NCI-H1105 treated with DMSO at 0.1 percent for 48 hours (cell line): ENCODE measurements at regions not wholly inside any gene's neighbourhood (a gene's known extent, or its start where the extent isn't known, plus 50 kb on each side); places are given as distances from the start of the nearest gene placed in this dataset.

ENCODE experiments used
- DNase-seq: peaks from one replicate; lab custom pipeline; 2025; lab: John Stamatoyannopoulos, UW

DNA sequence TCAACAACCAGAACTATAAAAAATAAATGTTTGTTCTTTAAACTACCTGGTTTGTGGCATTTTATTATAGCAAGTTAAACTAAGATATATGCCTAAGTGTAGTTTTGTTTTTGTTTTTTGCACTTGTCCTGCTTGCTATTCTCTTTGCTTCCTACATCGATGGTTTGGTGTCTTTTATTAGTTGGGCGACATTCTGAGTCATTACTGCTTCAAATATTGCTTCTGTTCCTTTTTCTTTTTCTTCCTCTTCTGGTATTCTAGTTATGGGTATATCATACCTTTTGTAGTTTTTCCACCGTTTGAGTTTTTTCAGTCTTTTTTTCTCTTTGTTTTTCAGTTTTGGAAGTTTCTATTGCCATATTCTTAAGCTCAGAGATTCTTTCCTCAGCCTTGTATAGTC, 86.9 kb downstream of the MACIR start:
- no peak for DNase-seq

- no peak for DNase-seq
Observed at GRCh38 chr5:103340717-103341388, 82.3 kb downstream of the MACIR start.

DNA sequence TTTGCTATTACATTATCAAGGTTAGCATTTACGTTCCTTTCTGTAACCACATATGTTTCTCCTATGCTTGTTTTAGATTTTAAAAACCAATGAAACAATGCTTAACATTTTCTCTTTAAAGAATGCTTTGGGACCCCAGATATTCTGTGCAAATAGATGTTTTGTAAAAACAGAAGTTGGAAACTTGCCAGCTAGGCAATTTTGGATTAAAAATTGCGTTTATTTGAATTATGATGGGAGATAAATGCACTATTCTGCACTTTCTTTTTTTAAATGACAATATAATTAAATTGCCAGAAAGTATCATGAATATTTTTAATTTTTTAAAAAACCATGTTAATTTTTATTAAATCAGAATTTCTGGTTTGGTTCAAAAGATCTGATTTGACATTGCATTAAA, 81.6 kb downstream of the MACIR start:
- DNase-seq, result no peak

GRCh38 chr5:103336941-103337340, 78.4 kb downstream of the MACIR start:
- no peak for DNase-seq

DNA sequence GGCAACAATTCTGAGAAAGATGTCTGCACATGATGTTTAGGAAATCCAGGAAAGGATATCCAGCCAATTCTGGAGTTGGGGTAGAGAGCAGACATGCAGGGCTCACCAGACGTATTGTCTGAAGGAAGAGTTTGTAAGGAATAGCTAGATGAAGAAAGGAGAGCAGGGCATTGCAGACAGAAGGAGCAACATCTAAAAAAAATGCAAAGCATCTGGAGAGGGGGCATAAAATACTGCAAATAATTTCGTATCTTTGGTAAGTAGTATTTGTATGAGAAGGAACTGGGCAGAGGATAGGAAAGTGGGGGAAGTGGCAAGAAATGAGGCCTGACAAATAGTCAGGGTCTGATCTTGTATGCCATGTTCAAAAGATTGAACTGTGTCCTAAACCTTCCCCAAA, 74.8 kb downstream of the MACIR start:
- DNase-seq, result no peak

DNA sequence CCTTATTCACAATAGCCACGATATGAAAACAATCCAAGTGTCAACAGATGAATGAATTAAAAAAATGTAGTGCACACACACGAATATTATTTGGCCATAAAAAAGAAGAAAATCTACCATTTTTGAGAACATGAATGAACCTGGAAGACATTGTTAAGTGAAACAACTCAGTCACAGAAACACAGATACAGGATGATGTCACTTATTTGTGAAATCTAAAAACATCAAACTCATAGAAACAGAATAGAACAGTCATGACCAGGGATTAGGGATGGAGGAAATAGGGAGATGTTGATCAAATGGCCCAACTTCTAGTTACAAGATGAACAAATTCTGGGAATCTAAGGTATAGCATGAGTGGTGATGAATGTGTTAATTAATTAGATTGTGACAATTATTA, 72.3 kb downstream of the MACIR start:
- DNase-seq, result no peak
